ENCODE measurements at regions not wholly inside any gene's neighbourhood (a gene's known extent, or its start where the extent isn't known, plus 50 kb on each side); places are given as distances from the start of the nearest gene placed in this dataset.

DNA sequence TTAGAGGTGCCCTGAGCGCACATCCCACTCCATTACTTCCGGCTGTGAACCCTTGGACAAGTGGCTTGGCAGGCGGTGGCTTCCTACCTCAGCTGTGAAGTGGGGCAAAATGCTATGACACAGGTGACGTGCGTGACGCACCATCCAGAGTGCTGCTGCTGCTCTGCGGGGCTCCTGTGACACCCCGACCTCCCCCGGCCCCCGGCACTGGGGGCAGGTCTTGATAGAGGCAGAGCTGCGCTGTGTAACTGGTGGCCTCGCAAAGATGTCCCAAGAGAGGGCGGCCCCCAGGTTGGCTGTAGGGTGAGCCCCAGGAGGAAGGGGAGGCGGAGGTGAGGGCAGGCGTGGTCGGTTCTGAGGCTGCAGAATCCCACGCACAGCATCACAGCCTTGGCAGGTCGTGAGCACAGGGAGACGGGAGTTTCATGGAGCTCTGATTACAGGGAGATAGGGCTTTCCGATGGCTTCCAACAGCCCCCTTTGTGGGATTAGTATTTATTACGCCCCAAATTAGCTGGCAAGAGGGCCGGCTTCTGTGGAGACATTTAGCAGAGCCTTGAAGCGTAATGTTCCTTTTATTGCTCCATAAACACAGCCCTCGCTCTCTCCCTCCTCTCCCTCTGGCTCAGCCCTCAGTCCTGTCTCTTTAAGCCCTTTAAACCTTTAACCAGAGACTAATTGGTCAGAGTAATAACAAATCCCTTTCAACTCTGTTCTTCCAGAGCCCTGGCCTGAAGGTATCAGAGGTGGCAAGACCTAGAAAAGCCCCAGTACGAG lies 328.1 kb downstream of the C16orf95 start:
- no peak overlapping the region for H3K4me2 ChIP-seq (ENCODE audit: low read length)
- no peaks in the 10 kb centered on the region for H3K27me3 ChIP-seq (ENCODE audit: low read depth, low read length)
- H3K27ac ChIP-seq (ENCODE audit: low read length): no peak overlapping the region
- H3K36me3 ChIP-seq (replicated peaks; ENCODE audit: low read depth, low read length): no peaks in the 10 kb centered on the region
- TF ChIP-seq, protein P1, sequence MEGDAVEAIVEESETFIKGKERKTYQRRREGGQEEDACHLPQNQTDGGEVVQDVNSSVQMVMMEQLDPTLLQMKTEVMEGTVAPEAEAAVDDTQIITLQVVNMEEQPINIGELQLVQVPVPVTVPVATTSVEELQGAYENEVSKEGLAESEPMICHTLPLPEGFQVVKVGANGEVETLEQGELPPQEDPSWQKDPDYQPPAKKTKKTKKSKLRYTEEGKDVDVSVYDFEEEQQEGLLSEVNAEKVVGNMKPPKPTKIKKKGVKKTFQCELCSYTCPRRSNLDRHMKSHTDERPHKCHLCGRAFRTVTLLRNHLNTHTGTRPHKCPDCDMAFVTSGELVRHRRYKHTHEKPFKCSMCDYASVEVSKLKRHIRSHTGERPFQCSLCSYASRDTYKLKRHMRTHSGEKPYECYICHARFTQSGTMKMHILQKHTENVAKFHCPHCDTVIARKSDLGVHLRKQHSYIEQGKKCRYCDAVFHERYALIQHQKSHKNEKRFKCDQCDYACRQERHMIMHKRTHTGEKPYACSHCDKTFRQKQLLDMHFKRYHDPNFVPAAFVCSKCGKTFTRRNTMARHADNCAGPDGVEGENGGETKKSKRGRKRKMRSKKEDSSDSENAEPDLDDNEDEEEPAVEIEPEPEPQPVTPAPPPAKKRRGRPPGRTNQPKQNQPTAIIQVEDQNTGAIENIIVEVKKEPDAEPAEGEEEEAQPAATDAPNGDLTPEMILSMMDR (IDR thresholded peaks at IDR 0.05; ENCODE audit: low read depth, low read length): no peak
- H4K20me1 ChIP-seq (ENCODE audit: insufficient read depth, low read length): no peaks in the 10 kb centered on the region
- H3K9me3 ChIP-seq (ENCODE audit: insufficient read depth, low read length): no peaks in the 10 kb centered on the region
- no peaks in the 10 kb centered on the region for H3K79me2 ChIP-seq (ENCODE audit: low read length)
- no peaks in the 10 kb centered on the region for H3K4me1 ChIP-seq (ENCODE audit: low read length)
- H2AFZ ChIP-seq (ENCODE audit: low read depth, low read length): no peak overlapping the region
- H3K4me3 ChIP-seq (ENCODE audit: low read length): no peak overlapping the region
- no peak overlapping the region for H3K9ac ChIP-seq (ENCODE audit: low read length)

DNA sequence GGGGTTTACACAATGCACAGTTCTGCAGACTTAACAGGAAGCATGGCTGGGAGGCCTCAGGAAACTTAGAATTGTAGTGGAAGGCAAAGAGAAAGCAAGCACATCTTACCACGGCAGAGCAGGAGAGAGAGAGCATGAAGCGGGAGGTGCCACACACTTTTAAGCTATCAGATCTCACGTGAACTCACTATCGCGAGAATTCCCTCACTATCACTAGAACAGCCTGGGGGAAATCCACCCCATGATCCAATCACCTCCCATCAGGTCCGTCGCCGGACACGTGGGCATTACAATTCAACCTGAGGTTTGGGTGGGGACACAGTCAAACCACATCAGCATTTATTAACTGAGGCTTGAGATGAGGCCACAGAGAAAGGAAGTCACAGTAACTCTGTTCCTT lies 326.7 kb downstream of the C16orf95 start:
- no peaks in the 10 kb centered on the region for H3K4me1 ChIP-seq (ENCODE audit: low read length)
- H3K36me3 ChIP-seq (replicated peaks; ENCODE audit: low read depth, low read length): no peaks in the 10 kb centered on the region
- H3K4me2 ChIP-seq (ENCODE audit: low read length): no peak overlapping the region
- H4K20me1 ChIP-seq (ENCODE audit: insufficient read depth, low read length): no peaks in the 10 kb centered on the region
- H3K4me3 ChIP-seq (ENCODE audit: low read length): no peak overlapping the region
- no peaks in the 10 kb centered on the region for H3K79me2 ChIP-seq (ENCODE audit: low read length)
- no peaks in the 10 kb centered on the region for H3K27me3 ChIP-seq (ENCODE audit: low read depth, low read length)
- TF ChIP-seq, protein P1 (IDR thresholded peaks at IDR 0.05; ENCODE audit: low read depth, low read length): no peak
- TF ChIP-seq EZH2phosphoT487 (IDR thresholded peaks at IDR 0.05; ENCODE audit: low read depth): no peak
- no peak overlapping the region for H3K27ac ChIP-seq (ENCODE audit: low read length)
- no peak overlapping the region for H3K9ac ChIP-seq (ENCODE audit: low read length)
- H2AFZ ChIP-seq (ENCODE audit: low read depth, low read length): no peak overlapping the region
- H3K9me3 ChIP-seq (ENCODE audit: insufficient read depth, low read length): no peaks in the 10 kb centered on the region

DNA sequence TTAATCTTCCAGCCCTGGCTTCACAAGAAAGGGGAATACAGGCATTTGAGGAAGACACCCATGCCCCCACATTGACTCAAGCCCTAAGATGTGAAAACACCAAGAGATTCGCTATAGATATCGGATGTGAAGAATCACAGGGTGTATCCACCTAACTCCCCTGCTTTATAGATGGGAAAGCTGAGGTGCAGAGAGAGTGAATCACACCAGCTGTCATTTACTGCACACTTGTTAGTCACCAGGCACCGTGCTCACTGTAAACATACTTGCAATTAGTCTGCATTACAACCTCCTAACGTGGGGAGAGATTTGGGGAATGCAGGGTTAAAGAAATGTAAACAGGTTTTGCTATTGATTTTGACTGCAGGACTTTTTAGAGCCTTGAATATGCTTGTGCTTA lies 325.5 kb downstream of the C16orf95 start:
- Histone ChIP-seq H2AFZ (ENCODE audit: low read depth, low read length) (no peak overlapping the region), H3K36me3 (replicated peaks; ENCODE audit: low read depth, low read length) (no peaks in the 10 kb centered on the region), H3K9me3 (ENCODE audit: insufficient read depth, low read length) (no peaks in the 10 kb centered on the region), H3K4me1 (ENCODE audit: low read length) (no peaks in the 10 kb centered on the region), H3K27ac (ENCODE audit: low read length) (no peak overlapping the region), H3K9ac (ENCODE audit: low read length) (no peak overlapping the region), H3K4me2 (ENCODE audit: low read length) (no peak overlapping the region), H3K27me3 (ENCODE audit: low read depth, low read length) (no peaks in the 10 kb centered on the region), H3K4me3 (ENCODE audit: low read length) (no peak overlapping the region), H3K79me2 (ENCODE audit: low read length) (no peaks in the 10 kb centered on the region), H4K20me1 (ENCODE audit: insufficient read depth, low read length) (no peaks in the 10 kb centered on the region)
- TF ChIP-seq, protein P1 (IDR thresholded peaks at IDR 0.05; ENCODE audit: low read depth, low read length): no peak
- TF ChIP-seq EZH2phosphoT487 (IDR thresholded peaks at IDR 0.05; ENCODE audit: low read depth): no peak

DNA sequence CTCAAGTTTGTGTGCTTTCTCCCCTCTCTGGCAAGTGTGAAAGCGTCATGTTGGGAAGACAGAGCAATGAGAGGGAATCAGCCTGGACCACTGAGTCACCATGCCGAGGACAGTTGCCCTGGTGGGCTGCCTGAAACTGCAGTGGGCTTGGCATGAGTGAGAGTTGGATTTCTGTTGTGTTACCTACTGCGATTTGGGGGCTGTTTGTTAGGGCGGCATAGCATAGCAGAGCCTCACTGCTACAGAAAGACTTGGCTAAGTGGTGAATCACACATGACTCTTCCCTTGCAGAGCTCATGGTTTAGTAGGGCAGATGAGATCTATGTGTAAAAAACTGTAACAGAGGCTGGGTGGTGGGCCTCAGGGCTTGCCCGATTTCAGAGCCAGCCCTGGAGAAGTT lies 324.6 kb downstream of the C16orf95 start:
- H3K9me3 ChIP-seq (ENCODE audit: insufficient read depth, low read length): no peaks in the 10 kb centered on the region
- H3K4me3 ChIP-seq (ENCODE audit: low read length): no peak overlapping the region
- H3K27me3 ChIP-seq (ENCODE audit: low read depth, low read length): no peaks in the 10 kb centered on the region
- no peaks in the 10 kb centered on the region for H3K79me2 ChIP-seq (ENCODE audit: low read length)
- H3K36me3 ChIP-seq (replicated peaks; ENCODE audit: low read depth, low read length): no peaks in the 10 kb centered on the region
- no peaks in the 10 kb centered on the region for H4K20me1 ChIP-seq (ENCODE audit: insufficient read depth, low read length)
- H3K9ac ChIP-seq (ENCODE audit: low read length): no peak overlapping the region
- H3K27ac ChIP-seq (ENCODE audit: low read length): no peak overlapping the region
- no peak overlapping the region for H2AFZ ChIP-seq (ENCODE audit: low read depth, low read length)
- no peak overlapping the region for H3K4me2 ChIP-seq (ENCODE audit: low read length)
- H3K4me1 ChIP-seq (ENCODE audit: low read length): no peaks in the 10 kb centered on the region
- TF ChIP-seq EZH2phosphoT487 (IDR thresholded peaks at IDR 0.05; ENCODE audit: low read depth): no peak
- TF ChIP-seq, protein P1 (IDR thresholded peaks at IDR 0.05; ENCODE audit: low read depth, low read length): no peak
